Stimulated activated CD8-positive, alpha-beta memory T cell treated with anti-CD3 and anti-CD28 coated beads, Interleukin-12 subunit alpha, Interleukin-12 subunit beta, amount 100 ng/mL, for 24 hours (primary cell): ENCODE measurements at regions not wholly inside any gene's neighbourhood (a gene's known extent, or its start where the extent isn't known, plus 50 kb on each side); places are given as distances from the start of the nearest gene placed in this dataset.
"Not testable (repeated sequence)": the region's sequence is repeated elsewhere in the genome, so short reads cannot be mapped to it uniquely, and the experiment has no call there.

ENCODE experiments used
- DNase-seq: peaks from one replicate; pipeline ENCODE4 v3.0.0-alpha.2; 2020; ENCODE audit errors: extremely low read depth

GRCh38 chr18:24624421-24624820 lies 164.0 kb downstream of the HRH4 start:
- not testable (repeated sequence) for DNase-seq

- no peak for DNase-seq
These were observed 167.3 kb downstream of the HRH4 start for GRCh38 chr18:24627644-24628315.

GRCh38 chr18:24628326-24628725 lies 167.9 kb downstream of the HRH4 start:
- DNase-seq, result no peak

GRCh38 chr18:24629921-24630320 lies 169.5 kb downstream of the HRH4 start:
- DNase-seq, result no peak

GRCh38 chr18:24630346-24630880 lies 170.0 kb downstream of the HRH4 start:
- DNase-seq, result no peak

- DNase-seq, result no peak
These were observed 171.0 kb downstream of the HRH4 start for GRCh38 chr18:24631243-24632025.

- no peak for DNase-seq
These were observed 171.9 kb downstream of the HRH4 start for GRCh38 chr18:24632158-24632988.

GRCh38 chr18:24633121-24633520 lies 172.7 kb downstream of the HRH4 start:
- DNase-seq, result no peak

- no peak for DNase-seq
These were observed 189.1 kb downstream of the HRH4 start for GRCh38 chr18:24649571-24649970.

GRCh38 chr18:24651434-24651833 lies 191.0 kb downstream of the HRH4 start:
- DNase-seq, result no peak

GRCh38 chr18:24656050-24656449 lies 195.6 kb downstream of the HRH4 start:
- DNase-seq, result no peak

GRCh38 chr18:24656551-24657443 lies 196.4 kb downstream of the HRH4 start:
- no peak for DNase-seq

- DNase-seq, result no peak
These were observed 197.0 kb downstream of the HRH4 start for GRCh38 chr18:24657444-24657842.

GRCh38 chr18:24658302-24658701 lies 197.9 kb downstream of the HRH4 start:
- DNase-seq, result no peak

- no peak for DNase-seq
These were observed 199.6 kb downstream of the HRH4 start for GRCh38 chr18:24659827-24660720.

GRCh38 chr18:24660956-24661355 lies 200.5 kb downstream of the HRH4 start:
- no peak for DNase-seq

- no peak for DNase-seq
These were observed 202.0 kb downstream of the HRH4 start for GRCh38 chr18:24662412-24662821.

- no peak for DNase-seq
These were observed 202.6 kb downstream of the HRH4 start for GRCh38 chr18:24663026-24663425.

- no peak for DNase-seq
These were observed 208.6 kb downstream of the HRH4 start for GRCh38 chr18:24669015-24669414.

- DNase-seq, result no peak
These were observed 209.1 kb downstream of the HRH4 start for GRCh38 chr18:24669502-24669901.
